ENCODE measurements at regions not wholly inside any gene's neighbourhood (a gene's known extent, or its start where the extent isn't known, plus 50 kb on each side); places are given as distances from the start of the nearest gene placed in this dataset.

GRCh38 chr1:232462213-232462612 is 167.7 kb downstream of the SIPA1L2 start:
- no peak for TF ChIP-seq CTCF (IDR thresholded peaks at IDR 0.05; ENCODE audit: extremely low read depth, missing control alignments)
- DNase-seq (ENCODE audit: low spot score) = no peak

DNA sequence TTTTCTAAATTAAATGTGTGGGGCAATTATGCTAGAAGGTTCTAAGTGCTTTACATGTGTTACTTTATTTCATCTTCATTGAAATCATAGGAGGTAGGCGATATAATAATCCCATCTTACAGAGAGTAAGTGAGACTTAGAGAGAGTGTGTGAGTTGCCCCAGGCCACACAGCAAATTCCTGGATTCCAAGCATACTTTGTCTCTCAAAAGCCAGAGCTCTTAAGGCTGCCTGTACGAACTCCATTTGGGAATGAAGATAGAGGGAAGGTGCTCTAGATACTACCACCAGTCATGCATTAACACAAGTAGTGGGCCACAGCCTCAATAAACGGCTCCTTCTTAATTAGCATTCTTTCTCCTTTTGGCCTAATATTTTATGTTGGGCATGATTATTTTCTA is 170.1 kb downstream of the SIPA1L2 start:
- TF ChIP-seq CTCF (IDR thresholded peaks at IDR 0.05; ENCODE audit: extremely low read depth, missing control alignments) = no peak
- DNase-seq (ENCODE audit: low spot score) = no peak

- TF ChIP-seq CTCF (IDR thresholded peaks at IDR 0.05; ENCODE audit: extremely low read depth, missing control alignments) = no peak
- no peak for DNase-seq (ENCODE audit: low spot score)
Observed at GRCh38 chr1:232459087-232459486, 170.8 kb downstream of the SIPA1L2 start.

DNA sequence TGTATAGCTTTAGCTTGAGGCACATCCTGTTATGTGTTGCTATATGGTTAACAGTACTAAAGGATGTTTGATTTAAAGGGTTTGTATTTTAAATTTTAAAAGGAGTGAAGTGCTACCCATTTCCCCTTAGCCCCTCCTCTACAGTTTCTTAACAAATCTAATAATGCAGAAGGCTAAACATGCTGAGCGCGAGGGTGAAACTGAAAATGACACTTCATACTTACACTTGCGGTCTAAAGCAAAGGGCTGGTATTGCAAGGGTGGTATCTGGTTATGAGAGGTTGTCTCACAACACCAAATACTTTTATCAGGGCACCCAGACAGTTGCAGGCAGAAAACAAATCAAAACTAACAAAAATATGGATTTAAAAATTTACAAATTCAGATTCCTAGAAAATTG is 172.3 kb downstream of the SIPA1L2 start:
- TF ChIP-seq CTCF (IDR thresholded peaks at IDR 0.05; ENCODE audit: extremely low read depth, missing control alignments) = no peak
- DNase-seq (ENCODE audit: low spot score) = peak; percentile 17

DNA sequence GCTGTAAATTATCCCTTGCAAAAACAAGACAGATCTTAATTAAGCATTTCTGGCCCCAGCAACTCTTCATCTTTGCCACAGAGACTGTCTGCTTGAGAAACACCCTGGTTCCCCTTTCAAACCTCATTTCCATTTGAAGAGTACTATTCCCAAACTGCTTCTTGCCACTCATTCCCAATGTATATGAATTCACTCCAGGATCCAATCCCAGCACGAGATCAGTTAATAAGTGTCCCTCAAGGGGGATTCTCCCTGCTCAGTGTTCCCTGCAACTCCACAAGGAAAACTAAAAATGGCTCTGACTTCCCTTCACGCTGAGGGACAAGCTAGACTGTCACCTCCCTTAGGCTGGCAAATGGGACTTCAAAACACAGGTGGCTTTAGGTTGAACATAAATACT is 173.2 kb downstream of the SIPA1L2 start:
- no peak for TF ChIP-seq CTCF (IDR thresholded peaks at IDR 0.05; ENCODE audit: extremely low read depth, missing control alignments)
- DNase-seq (ENCODE audit: low spot score) = no peak

GRCh38 chr1:232454227-232454886 is 175.6 kb downstream of the SIPA1L2 start:
- no peak for TF ChIP-seq CTCF (IDR thresholded peaks at IDR 0.05; ENCODE audit: extremely low read depth, missing control alignments)
- no peak for DNase-seq (ENCODE audit: low spot score)

GRCh38 chr1:232452736-232453440 is 177.0 kb downstream of the SIPA1L2 start:
- no peak for DNase-seq (ENCODE audit: low spot score)
- TF ChIP-seq CTCF (IDR thresholded peaks at IDR 0.05; ENCODE audit: extremely low read depth, missing control alignments) = no peak

All from GM20000 (cell line).